ENCODE measurements at regions not wholly inside any gene's neighbourhood (a gene's known extent, or its start where the extent isn't known, plus 50 kb on each side); places are given as distances from the start of the nearest gene placed in this dataset.

- TF ChIP-seq CTCF (optimal IDR thresholded peaks at IDR 0.05 in 1 of 3, IDR thresholded peaks at IDR 0.05 in 1 of 3, conservative IDR thresholded peaks at IDR 0.05 in 1 of 3; ENCODE audit: extremely low read depth in 1 of 3, insufficient read depth in 2 of 3, low read length in 3 of 3) (no peak), EZH2 (IDR thresholded peaks at IDR 0.05; ENCODE audit: low read length) (no peak)
These were observed 216.8 kb upstream of the C1orf87 start for GRCh38 chr1:60290393-60290792.

Data from keratinocyte (primary cell).